HT-29 (cell line): ENCODE measurements at regions not wholly inside any gene's neighbourhood (a gene's known extent, or its start where the extent isn't known, plus 50 kb on each side); places are given as distances from the start of the nearest gene placed in this dataset.

Source experiments
- DNase-seq: peaks from one replicate; pipeline ENCODE4 v3.0.0-alpha.2; 2015; ENCODE audit warnings: low spot score

GRCh38 chr12:118750666-118751065 is 230.7 kb upstream of the SRRM4 start:
- DNase-seq, result no peak

GRCh38 chr12:118751355-118751754 is 230.0 kb upstream of the SRRM4 start:
- no peak for DNase-seq

- no peak for DNase-seq
Measured at GRCh38 chr12:118760623-118761022, 220.7 kb upstream of the SRRM4 start.

- DNase-seq, result no peak
Measured at GRCh38 chr12:118763234-118763633, 218.1 kb upstream of the SRRM4 start.

- no peak for DNase-seq
Measured at GRCh38 chr12:118773956-118774723, 207.2 kb upstream of the SRRM4 start.

GRCh38 chr12:118777504-118777903 is 203.8 kb upstream of the SRRM4 start:
- no peak for DNase-seq

GRCh38 chr12:118778077-118778476 is 203.3 kb upstream of the SRRM4 start:
- no peak for DNase-seq

GRCh38 chr12:118780939-118781338 is 200.4 kb upstream of the SRRM4 start:
- no peak for DNase-seq

GRCh38 chr12:118781692-118782091 is 199.6 kb upstream of the SRRM4 start:
- DNase-seq, result no peak

GRCh38 chr12:118783703-118784102 is 197.6 kb upstream of the SRRM4 start:
- no peak for DNase-seq

GRCh38 chr12:118790578-118790977 is 190.8 kb upstream of the SRRM4 start:
- no peak for DNase-seq

GRCh38 chr12:118813778-118814357 is 167.5 kb upstream of the SRRM4 start:
- DNase-seq, result no peak

- DNase-seq, result no peak
Measured at GRCh38 chr12:118816296-118816695, 165.0 kb upstream of the SRRM4 start.

GRCh38 chr12:118821386-118821925 is 159.9 kb upstream of the SRRM4 start:
- no peak for DNase-seq

GRCh38 chr12:118822512-118822911 is 158.8 kb upstream of the SRRM4 start:
- DNase-seq, result no peak

GRCh38 chr12:118827047-118827446 is 154.3 kb upstream of the SRRM4 start:
- DNase-seq, result no peak

GRCh38 chr12:118827606-118828005 is 153.7 kb upstream of the SRRM4 start:
- no peak for DNase-seq

- DNase-seq, result no peak
Measured at GRCh38 chr12:118830296-118830695, 151.0 kb upstream of the SRRM4 start.

GRCh38 chr12:118835926-118836325 is 145.4 kb upstream of the SRRM4 start:
- DNase-seq, result no peak

- peak; percentile 6 for DNase-seq
Measured at GRCh38 chr12:118840399-118840798, 140.9 kb upstream of the SRRM4 start.

- no peak for DNase-seq
Measured at GRCh38 chr12:118840878-118841277, 140.5 kb upstream of the SRRM4 start.

GRCh38 chr12:118841588-118841987 is 139.8 kb upstream of the SRRM4 start:
- DNase-seq, result no peak

GRCh38 chr12:118842866-118843265 is 138.5 kb upstream of the SRRM4 start:
- DNase-seq, result no peak
